HG03442 (cell line): ENCODE measurements at regions not wholly inside any gene's neighbourhood (a gene's known extent, or its start where the extent isn't known, plus 50 kb on each side); places are given as distances from the start of the nearest gene placed in this dataset.
"Not testable (repeated sequence)": the region's sequence is repeated elsewhere in the genome, so short reads cannot be mapped to it uniquely, and the experiment has no call there.

ENCODE experiments used
- ATAC-seq: cut with Tn5 transposase; IDR thresholded peaks from one replicate; pipeline ENCODE4 v1.9.1; 2021; ENCODE audit warnings: mild to moderate bottlenecking, moderate library complexity; ENCODE audit not compliant: unreplicated experiment

GRCh38 chr17:77560841-77561240 lies 397.7 kb upstream of the TNRC6C start:
- ATAC-seq, result no peak

DNA sequence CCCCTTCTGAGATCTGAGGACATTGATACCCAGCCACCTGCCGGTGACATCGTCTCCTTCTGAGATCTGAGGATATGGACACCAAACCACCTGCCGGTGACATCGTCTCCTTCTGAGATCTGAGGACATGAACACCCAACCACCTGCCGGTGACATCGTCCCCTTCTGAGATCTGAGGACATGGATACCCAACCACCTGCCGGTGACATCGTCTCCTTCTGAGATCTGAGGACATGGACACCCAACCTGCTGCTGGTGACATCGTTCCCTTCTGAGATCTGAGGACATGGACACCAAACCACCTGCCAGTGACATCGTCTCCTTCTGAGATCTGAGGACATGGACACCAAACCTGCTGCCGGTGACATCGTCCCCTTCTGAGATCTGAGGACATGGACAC lies 396.1 kb upstream of the TNRC6C start:
- not testable (repeated sequence) for ATAC-seq

- ATAC-seq, result no peak
These were observed 394.9 kb upstream of the TNRC6C start for GRCh38 chr17:77563439-77564102.

GRCh38 chr17:77564278-77564920 lies 394.1 kb upstream of the TNRC6C start:
- ATAC-seq, result no peak

DNA sequence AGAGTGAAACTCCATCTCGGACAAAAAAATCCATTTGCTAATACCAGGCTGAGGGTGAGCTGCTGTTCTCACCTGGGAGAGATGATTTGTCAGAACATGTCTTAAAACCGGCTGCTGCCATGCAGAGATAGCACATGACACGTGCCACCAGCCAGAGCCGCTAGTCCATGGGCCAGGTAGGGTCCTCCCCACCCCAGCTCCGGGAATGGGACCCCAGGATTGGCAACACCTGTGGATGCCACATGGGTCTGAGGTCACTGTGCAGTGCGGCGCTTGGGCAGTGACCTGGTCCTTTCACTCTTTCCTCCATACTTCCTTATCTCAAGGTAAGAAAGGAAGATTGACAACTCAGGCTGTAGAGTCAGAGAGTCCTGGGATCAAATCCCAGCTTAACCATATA lies 393.3 kb upstream of the TNRC6C start:
- no peak for ATAC-seq

DNA sequence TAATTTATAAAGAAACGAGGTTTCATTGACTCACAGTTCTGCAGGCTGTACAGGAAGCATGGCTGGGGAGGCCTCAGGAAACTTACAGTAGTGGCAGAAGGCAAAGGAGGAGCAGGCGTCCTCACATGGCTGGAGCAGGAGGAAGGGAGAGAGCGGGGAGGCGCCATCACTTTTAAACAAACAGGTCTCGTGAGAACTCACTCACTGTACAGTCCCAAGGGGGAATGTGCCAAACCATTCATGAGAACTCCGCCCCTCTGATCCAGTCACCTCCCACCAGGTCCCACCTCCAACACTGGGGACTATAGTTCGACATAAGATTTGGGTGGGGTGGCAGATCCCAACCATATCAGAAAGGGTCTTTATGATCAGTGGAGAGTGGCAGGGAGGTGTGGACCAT lies 392.4 kb upstream of the TNRC6C start:
- ATAC-seq, result no peak

GRCh38 chr17:77566566-77567138 lies 391.9 kb upstream of the TNRC6C start:
- ATAC-seq, result no peak

GRCh38 chr17:77568540-77568939 lies 390.0 kb upstream of the TNRC6C start:
- ATAC-seq, result no peak

GRCh38 chr17:77569846-77570564 lies 388.5 kb upstream of the TNRC6C start:
- ATAC-seq, result no peak

DNA sequence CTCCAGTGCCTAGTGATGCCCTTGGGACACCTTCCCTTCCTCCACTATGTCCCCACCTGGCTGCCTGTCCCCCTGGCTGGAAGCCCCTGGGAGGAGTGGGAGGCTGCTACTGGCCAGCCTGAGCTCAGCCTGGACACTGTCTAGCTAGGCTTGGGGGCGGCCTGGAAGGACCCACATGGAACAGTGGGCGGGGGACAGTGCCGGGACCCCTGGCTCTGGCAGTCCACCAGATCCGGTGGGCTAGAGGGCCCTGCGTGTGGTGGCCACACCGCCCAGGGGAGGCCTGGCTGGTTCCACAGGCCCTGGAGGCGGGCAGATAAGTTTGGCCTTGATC lies 388.0 kb upstream of the TNRC6C start:
- ATAC-seq, result no peak

DNA sequence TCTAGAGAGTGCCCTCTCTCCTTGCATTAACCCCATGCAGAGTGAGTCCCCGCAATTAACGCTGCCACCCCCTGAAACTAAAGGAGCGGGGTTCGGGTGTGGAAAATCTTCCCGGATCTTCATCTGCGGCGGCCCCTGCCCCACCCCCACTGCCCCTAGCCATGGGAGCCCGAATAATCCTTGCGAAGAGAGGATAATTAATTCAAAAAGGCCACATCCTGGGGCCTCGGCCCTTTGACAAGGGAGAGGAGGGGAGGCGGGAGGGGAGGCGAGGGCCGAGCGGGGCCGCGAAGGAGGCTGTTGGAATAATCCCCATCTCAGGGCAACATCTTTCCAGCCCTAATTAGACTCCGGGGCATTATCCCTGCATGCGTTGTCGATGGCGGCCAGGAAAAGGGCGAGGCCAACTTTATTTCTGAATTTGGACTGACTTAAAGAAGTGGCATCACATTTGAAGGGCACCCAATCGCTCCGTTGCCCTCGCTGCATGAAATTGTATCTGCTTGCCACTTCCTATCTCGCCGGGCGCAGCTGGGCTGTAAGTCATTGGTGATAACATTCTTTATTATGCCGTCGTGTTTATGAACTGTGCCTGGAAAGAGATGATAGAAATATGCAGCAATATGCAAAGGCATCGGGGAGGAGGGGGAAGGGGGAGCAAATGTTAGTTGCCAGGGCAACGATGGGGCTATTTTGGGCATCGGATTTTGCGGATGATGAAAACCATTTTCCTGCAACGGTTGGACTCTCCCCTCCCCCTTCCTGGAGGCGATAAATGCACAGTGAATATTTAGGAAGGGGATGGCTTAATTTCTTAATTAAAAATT lies 387.1 kb upstream of the TNRC6C start:
- no peak for ATAC-seq

DNA sequence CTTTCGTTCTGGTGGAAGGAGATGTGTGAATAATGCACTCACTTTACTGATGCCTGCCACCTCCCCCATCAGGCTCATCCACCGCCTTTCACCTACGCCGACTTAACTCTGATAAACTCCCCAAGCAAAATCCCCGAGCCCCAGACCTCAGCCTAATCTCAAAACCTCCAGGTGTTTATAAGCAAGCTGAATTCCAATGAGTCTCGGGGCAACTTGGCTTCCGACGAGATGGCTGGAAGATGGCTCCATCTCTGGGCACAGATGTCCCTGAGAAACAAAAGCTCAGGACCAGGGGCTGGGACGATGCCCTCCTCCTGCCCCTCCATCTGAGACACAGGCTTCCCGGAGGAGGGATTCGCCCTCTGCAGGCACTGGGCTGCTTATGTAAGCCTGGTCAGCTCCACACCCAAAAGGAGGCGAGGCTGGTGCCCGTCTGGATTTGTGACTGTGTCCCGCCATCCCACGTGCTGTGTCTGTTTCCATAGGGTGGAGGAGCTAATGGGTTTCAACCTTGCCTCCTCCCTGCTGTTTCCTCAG lies 386.4 kb upstream of the TNRC6C start:
- ATAC-seq, result no peak

- no peak for ATAC-seq
These were observed 385.7 kb upstream of the TNRC6C start for GRCh38 chr17:77572851-77573250.

DNA sequence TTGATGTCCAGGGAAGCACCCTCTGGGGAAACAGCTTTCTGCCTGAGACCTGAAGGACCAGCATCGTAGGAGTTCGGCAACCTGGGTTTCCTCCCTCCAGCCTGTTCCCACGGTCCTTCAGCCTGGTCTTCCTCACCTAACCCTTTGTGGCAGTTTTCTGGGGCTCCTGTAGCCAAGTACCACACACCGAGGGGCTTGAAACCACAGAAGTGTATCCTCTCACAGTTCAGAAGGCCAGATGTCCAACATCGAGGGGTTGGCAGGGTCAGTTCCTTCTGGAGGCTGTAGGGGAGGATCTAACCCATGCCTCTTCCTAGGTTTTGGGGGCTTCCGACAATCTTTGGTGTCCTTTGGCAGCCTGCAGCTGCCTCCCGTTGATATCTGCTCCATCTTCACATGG lies 381.0 kb upstream of the TNRC6C start:
- no peak for ATAC-seq

DNA sequence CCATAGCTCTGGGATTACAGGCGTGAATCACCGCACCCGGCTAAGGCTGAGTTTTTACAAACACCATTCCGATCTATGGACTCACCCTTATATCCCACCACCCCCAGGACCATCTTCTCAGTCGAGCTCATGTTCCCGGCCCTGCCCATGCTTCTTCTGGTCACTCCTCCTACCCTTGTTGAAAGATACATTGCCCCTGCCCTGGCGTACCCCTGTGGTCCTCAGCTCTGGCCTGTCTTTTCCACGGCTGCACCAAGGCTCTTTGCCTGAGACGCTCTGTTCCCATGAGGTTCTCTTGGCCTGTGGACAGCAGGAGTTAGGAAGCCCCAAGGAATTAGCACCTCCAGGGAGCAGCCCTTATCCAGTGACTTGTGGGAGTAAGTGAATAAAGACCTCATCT lies 379.4 kb upstream of the TNRC6C start:
- ATAC-seq, result no peak

- ATAC-seq, result no peak
These were observed 378.8 kb upstream of the TNRC6C start for GRCh38 chr17:77579682-77580081.

DNA sequence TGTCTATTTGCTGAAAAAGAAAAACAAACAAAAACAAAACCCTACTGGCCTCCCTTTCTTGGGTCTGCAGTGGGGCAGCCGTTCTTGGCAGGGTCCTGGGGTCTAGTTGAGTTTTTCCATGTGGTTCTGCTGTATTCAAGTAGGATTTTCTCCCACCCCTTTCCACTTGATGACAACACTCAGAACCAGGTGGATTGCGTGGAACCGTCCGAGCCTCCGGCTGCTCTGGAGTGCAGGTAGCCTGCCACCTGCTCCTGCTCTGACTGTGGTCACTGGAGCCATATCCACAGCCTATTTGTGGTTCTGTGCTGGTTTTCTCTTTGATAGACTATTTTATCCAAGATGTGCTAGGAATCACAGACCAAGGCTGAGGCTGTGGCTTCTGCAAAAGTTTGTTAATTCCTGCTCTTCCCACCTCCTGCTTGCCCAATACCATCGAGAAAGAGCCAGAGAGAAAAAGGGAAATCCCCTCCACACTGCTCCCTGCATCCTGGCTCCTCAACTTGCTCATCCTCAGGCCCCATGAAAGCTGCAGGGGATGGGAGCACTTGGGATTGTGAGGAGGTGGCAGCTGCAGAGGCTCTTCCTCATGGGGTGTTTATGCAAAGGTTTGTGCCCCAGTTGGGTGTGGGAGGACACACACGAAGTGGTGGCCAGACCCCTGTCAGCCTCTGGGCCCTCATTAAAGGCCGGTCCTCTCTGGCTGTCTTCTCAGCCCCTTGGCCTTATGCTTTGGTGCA lies 377.8 kb upstream of the TNRC6C start:
- no peak for ATAC-seq

GRCh38 chr17:77581480-77581879 lies 377.0 kb upstream of the TNRC6C start:
- ATAC-seq, result no peak

GRCh38 chr17:77585142-77585860 lies 373.2 kb upstream of the TNRC6C start:
- no peak for ATAC-seq
